Lower leg skin (tissue), 3 donors: ENCODE measurements at regions not wholly inside any gene's neighbourhood (a gene's known extent, or its start where the extent isn't known, plus 50 kb on each side); places are given as distances from the start of the nearest gene placed in this dataset.

ENCODE experiments used
- POLR2A ChIP-seq, 2 donors: fragments of 450-650 bp; IDR thresholded peaks; one replicate each; pipeline ENCODE4 v1.6.1; 2016 to 2017; ENCODE audit warnings: antibody characterized with exemption in 2 of 2, mild to moderate bottlenecking in 1 of 2, moderate library complexity in 1 of 2
- TF ChIP-seq, protein P1 (sequence below), 3 donors: fragments of 450-650 bp; IDR thresholded peaks; one replicate each; pipeline ENCODE4 v1.5.1; 2016; ENCODE audit warnings: antibody characterized with exemption in 3 of 3, mild to moderate bottlenecking in 3 of 3, moderate library complexity in 2 of 3

DNA sequence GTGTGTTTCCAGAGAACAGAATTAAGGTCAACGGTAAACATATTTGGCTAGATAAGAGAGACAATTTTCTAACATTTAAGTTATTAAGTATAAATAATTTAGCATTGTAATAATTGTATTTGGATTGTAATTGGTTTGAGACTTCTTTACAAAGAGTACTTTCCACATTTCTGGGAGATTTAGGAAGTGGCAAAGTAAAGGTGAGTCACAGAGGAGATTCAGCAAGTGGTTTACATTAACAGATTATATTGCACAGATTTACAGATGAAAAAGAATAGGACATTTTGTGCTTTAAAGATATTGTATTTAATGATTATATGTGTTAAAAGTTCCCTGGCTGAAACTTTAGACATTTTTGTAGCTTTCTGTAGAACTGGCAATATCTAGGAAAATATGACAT lies 584.4 kb upstream of the AADAT start:
- TF ChIP-seq, protein P1, sequence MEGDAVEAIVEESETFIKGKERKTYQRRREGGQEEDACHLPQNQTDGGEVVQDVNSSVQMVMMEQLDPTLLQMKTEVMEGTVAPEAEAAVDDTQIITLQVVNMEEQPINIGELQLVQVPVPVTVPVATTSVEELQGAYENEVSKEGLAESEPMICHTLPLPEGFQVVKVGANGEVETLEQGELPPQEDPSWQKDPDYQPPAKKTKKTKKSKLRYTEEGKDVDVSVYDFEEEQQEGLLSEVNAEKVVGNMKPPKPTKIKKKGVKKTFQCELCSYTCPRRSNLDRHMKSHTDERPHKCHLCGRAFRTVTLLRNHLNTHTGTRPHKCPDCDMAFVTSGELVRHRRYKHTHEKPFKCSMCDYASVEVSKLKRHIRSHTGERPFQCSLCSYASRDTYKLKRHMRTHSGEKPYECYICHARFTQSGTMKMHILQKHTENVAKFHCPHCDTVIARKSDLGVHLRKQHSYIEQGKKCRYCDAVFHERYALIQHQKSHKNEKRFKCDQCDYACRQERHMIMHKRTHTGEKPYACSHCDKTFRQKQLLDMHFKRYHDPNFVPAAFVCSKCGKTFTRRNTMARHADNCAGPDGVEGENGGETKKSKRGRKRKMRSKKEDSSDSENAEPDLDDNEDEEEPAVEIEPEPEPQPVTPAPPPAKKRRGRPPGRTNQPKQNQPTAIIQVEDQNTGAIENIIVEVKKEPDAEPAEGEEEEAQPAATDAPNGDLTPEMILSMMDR (IDR thresholded peaks at IDR 0.05): no peak
- TF ChIP-seq POLR2A (IDR thresholded peaks at IDR 0.05): no peak
